ENCODE measurements at regions not wholly inside any gene's neighbourhood (a gene's known extent, or its start where the extent isn't known, plus 50 kb on each side); places are given as distances from the start of the nearest gene placed in this dataset.

- TF ChIP-seq USF2 (IDR thresholded peaks at IDR 0.05; ENCODE audit: low read depth, low read length) (no peak), CTCF (conservative IDR thresholded peaks at IDR 0.05; ENCODE audit: low read depth, low read length) (no peak), MAFK (IDR thresholded peaks at IDR 0.05; ENCODE audit: low read depth, low read length) (no peak), POLR2A (IDR thresholded peaks at IDR 0.05; ENCODE audit: low read depth, low read length) (no peak), SMC3 (IDR thresholded peaks at IDR 0.05; ENCODE audit: low read depth, low read length) (no peak), MXI1 (IDR thresholded peaks at IDR 0.05; ENCODE audit: borderline replicate concordance, low read depth, low read length) (no peak), BHLHE40 (IDR thresholded peaks at IDR 0.05; ENCODE audit: low read depth, low read length) (no peak), FOS (IDR thresholded peaks at IDR 0.05; ENCODE audit: low read depth, low read length) (no peak), NFE2L2 (IDR thresholded peaks at IDR 0.05; ENCODE audit: low read depth, low read length) (no peak), CHD1 (IDR thresholded peaks at IDR 0.05; ENCODE audit: low read depth, low read length) (no peak), CEBPB (IDR thresholded peaks at IDR 0.05; ENCODE audit: low read depth, low read length) (no peak), MAZ (IDR thresholded peaks at IDR 0.05; ENCODE audit: borderline replicate concordance, low read depth, low read length) (no peak), RCOR1 (IDR thresholded peaks at IDR 0.05; ENCODE audit: insufficient replicate concordance, low read length) (no peak), ELK1 (IDR thresholded peaks at IDR 0.05; ENCODE audit: borderline replicate concordance, low read depth, low read length) (no peak), RFX5 (IDR thresholded peaks at IDR 0.05; ENCODE audit: low read depth, low read length) (no peak), RAD21 (IDR thresholded peaks at IDR 0.05; ENCODE audit: low read length) (no peak)
- Histone ChIP-seq H3K36me3 (ENCODE audit: control insufficient read depth, insufficient read depth, low read length) (no peaks in the 10 kb centered on the region), H4K5ac (ENCODE audit: low read depth, low read length) (no peak overlapping the region), H3K56ac (ENCODE audit: extremely low read depth, insufficient read depth, low read length) (no peak overlapping the region), H3K14ac (replicated peaks; ENCODE audit: low read depth, low read length) (no peak overlapping the region), H3K9me1 (ENCODE audit: insufficient read depth, low read length) (peaks cover 6% of the 10 kb centered on the region; the same call in 1 of the 2 replicates), H3K9me3 (ENCODE audit: control insufficient read depth, insufficient read depth, low read length) (no peaks in the 10 kb centered on the region), H2BK120ac (ENCODE audit: low read depth, low read length) (peak overlapping the region; percentile 32; the same call in 1 of the 2 replicates), H3K9ac (ENCODE audit: low read depth, low read length) (no peak overlapping the region), H2AK5ac (ENCODE audit: low read depth, low read length) (0 out of 2 replicates have a peak overlapping the region, but pooled peaks have one; percentile 51), H4K8ac (ENCODE audit: low read depth in 2 of 2, low read length in 2 of 2) (no peak overlapping the region), H3K27me3 (ENCODE audit: control insufficient read depth, insufficient read depth, low read length) (no peaks in the 10 kb centered on the region), H3K18ac (ENCODE audit: low read depth, low read length) (no peak overlapping the region; the same call in 1 of the 2 replicates), H4K20me1 (ENCODE audit: insufficient read depth, low read length) (no peaks in the 10 kb centered on the region), H2BK5ac (ENCODE audit: low read depth, low read length, poor library complexity, severe bottlenecking) (no peak overlapping the region), H2BK15ac (ENCODE audit: low read depth, low read length) (peak overlapping the region; percentile 53; the same call in 2 of the 3 replicates), H3K4me1 (ENCODE audit: control insufficient read depth, insufficient read depth, low read length) (peaks cover 10% of the 10 kb centered on the region), H3K4me2 (ENCODE audit: low read depth, low read length) (no peak overlapping the region), H2BK20ac (ENCODE audit: low read depth, low read length) (peak overlapping the region; percentile 40; the same call in 1 of the 2 replicates), H3K79me1 (ENCODE audit: low read depth in 1 of 2, low read length in 2 of 2) (no peaks in the 10 kb centered on the region), H2AK9ac (replicated peaks; ENCODE audit: low read depth, low read length, poor library complexity) (no peak overlapping the region), H3K27ac (ENCODE audit: insufficient read depth, low read length) (no peak overlapping the region), H3K4ac (ENCODE audit: low read depth, low read length) (no peak overlapping the region), H2AFZ (replicated peaks; ENCODE audit: low read length, poor library complexity) (no peak overlapping the region), H3K23ac (ENCODE audit: low read depth, low read length) (no peak overlapping the region), H3K4me3 (ENCODE audit: insufficient read depth, low read depth, low read length) (no peak overlapping the region), H4K91ac (ENCODE audit: insufficient read depth, low read depth, low read length) (no peak overlapping the region)
- WGBS, 2 experiments (ENCODE audit: extremely low coverage in 2 of 2, insufficient read length in 1 of 2), result no CpG with 5 or more reads among the region's 3 CpGs
- POLR2A ChIA-PET (ENCODE audit: unreplicated experiment), result no interaction called here
- intact Hi-C loops (cut with micrococcal nuclease), result no loop called here
- in situ Hi-C loops (cut with MboI; ENCODE audit: low sequenced_read_pairs), result no loop called here
- DNase-seq (no peak), ATAC-seq (ENCODE audit: low read depth) (no peak)
- CTCF ChIA-PET, result no interaction called here
- BruUV-seq (replicated peaks), result no TSS peak
- dilution Hi-C loops (cut with HindIII; ENCODE audit: low sequenced_read_pairs, unreplicated experiment), result no loop called here
These were observed 233.3 kb upstream of the MGAT5 start for GRCh38 chr2:134020608-134021007.
